NT2/D1 (cell line): ENCODE measurements at regions not wholly inside any gene's neighbourhood (a gene's known extent, or its start where the extent isn't known, plus 50 kb on each side); places are given as distances from the start of the nearest gene placed in this dataset.

ENCODE experiments used
- SUZ12 ChIP-seq: IDR thresholded peaks from 2 replicates; pipeline ENCODE4 v1.6.1; 2011; ENCODE audit not compliant: insufficient read length, insufficient read depth; ENCODE audit errors: extremely low read depth
- YY1 ChIP-seq: IDR thresholded peaks from 2 replicates; pipeline ENCODE4 v1.6.1; 2011; ENCODE audit not compliant: insufficient read length, insufficient read depth
- ZNF274 ChIP-seq: IDR thresholded peaks from 2 replicates; pipeline ENCODE4 v1.6.1; 2011; ENCODE audit warnings: mild to moderate bottlenecking, low read depth, low read length

DNA sequence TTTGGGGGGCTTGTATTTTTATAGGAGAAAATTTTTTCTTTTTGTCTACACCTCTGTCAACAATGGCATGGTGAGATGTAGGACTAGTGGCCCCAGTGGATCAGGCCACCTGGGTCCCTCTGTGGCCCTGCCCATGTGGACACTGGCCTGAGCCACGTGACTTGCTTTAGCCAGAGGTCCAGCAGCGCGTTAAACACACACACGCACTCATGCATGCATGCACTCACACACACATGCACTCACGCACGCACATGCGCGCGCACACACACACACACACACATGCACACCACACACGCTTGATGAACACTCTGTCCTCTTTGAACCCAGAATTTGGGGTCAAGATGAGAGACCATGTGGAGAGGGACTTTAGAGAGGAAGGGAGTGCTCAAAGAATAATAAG lies 59.4 kb upstream of the NUP50 start:
- TF ChIP-seq ZNF274 = no peak
- no peak for TF ChIP-seq SUZ12
- no peak for TF ChIP-seq YY1
